ENCODE measurements at regions not wholly inside any gene's neighbourhood (a gene's known extent, or its start where the extent isn't known, plus 50 kb on each side); places are given as distances from the start of the nearest gene placed in this dataset.

- no peak for DNase-seq (ENCODE audit: low spot score)
These were observed 372.1 kb downstream of the UQCRFS1 start for GRCh38 chr19:28840891-28841290.

- DNase-seq (ENCODE audit: low spot score) = no peak
These were observed 373.5 kb downstream of the UQCRFS1 start for GRCh38 chr19:28839455-28839854.

DNA sequence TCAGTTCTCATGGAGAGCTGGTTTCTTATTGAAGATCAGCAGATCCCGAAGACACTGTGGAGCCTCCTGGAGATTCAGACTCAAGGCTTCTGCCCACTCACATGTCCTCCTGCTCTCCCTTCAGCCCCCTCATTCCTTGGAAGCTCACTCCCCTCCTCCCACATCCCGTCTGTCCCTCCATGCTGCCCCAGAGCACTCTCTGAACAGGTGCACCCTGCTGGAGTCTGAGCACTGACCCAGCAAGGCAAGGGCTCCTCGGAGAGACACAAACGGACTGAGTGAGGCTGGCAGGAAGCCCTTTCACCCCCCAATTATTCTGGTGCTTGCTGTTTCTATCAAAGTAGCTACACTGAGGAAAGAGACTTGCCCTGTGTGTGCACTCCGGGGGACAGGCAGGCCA is 374.0 kb downstream of the UQCRFS1 start:
- DNase-seq (ENCODE audit: low spot score) = no peak

GRCh38 chr19:28836421-28836820 is 376.5 kb downstream of the UQCRFS1 start:
- no peak for DNase-seq (ENCODE audit: low spot score)

DNA sequence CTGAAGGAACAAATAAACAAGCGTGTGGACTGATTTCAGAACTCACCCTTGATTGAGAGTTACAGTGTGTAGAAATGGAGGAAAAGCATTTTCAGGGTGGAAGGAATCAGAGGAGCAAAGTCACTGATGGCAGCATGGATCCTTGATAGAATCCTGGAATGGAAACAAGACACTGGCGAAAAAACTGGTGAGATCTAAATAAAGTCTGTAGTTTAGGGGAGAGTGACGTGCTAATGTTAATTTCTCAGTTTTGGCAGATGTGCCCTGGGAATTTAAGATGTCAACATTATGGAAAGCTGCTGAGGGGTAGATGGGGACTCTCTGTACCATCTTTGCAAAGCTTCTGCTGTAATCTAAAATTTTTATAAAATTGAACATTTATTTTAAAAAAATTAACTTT is 378.0 kb downstream of the UQCRFS1 start:
- DNase-seq (ENCODE audit: low spot score) = no peak

DNA sequence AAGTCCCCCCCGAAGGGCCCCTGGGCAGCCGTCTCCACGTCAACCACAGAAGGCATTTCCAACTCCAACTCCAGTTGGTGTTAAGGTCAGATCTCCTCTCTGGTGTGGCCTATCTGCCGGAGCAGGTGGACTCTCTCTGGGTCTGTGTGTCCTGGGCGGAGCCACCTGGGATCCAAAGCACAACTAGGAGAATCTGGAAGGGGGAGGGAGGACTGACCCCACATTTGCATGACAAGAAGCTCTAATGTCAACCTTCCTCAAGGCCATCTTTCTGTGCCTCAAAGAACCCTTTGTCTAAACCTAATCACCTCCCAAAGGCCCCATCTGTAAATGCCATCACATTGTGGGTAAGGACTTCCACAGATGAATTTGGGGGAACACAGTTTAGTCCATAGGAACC is 381.5 kb downstream of the UQCRFS1 start:
- DNase-seq (ENCODE audit: low spot score) = no peak

- peak; percentile 4 for DNase-seq (ENCODE audit: low spot score)
These were observed 383.2 kb downstream of the UQCRFS1 start for GRCh38 chr19:28829762-28830161.

DNA sequence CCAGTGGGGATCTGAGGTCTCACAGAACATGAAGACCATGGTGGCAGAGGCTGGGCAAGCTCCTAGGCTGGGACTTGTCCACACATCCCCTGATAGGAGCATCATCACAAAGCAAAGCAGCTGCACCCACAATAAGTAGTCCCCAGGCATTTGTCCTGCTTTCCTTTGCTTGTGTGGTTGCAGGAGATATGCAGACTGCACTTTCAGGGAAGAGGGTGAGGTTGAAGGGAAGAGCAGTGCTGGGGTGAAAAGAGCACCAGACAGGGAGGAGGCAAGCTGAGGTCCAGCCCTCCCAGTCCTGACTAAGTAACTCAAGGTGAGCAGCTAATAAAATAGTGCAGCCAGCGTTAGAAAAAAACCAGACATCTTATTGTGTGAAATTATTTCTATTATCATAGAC is 383.6 kb downstream of the UQCRFS1 start:
- DNase-seq (ENCODE audit: low spot score) = no peak

DNA sequence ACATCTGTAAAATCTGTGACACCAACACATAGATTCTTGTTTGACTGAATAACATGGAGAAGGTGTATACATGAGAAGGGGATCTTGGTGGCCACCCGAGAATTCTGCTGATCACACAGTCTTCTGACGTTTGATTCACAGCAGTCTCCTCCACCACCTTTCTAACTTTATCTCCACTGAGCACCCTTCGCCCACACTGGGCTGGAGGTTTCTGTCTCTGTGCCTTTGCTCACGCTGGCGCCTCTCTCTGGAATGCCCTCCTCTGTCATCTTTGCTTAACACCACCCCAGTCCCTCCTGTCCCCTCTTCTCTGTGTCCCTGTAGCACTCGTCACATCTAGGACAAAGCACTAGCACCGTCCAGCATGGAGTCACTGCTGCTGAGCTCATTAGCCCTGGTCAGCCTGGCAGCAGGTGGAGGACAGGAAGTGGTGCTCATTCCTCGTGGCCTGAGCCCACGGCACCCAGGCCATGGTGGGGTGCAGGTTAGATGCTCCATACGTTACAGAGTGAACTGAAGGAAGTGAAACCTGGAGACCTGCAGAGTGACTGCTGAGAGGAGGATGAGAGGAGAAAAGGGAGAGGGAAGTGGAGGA is 384.6 kb downstream of the UQCRFS1 start:
- no peak for DNase-seq (ENCODE audit: low spot score)

DNA sequence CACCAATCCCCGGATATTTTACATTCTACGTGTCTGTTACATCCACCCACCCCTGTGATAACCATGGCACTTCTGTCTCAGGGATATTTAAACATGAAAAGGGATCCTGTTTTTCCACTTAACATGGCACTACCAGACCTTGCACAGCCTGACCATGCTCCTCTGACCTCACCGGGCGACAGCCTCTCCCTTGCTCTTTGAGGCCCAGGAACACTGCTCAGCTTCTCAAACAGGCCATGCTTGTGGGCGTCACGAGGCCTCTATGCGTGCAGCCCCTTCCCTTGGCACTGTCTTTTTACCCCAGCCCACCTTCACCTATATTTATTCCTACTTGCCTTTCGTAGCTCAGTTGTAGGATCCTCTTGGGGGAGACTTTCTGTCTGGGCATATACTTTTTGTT is 385.6 kb downstream of the UQCRFS1 start:
- no peak for DNase-seq (ENCODE audit: low spot score)

DNA sequence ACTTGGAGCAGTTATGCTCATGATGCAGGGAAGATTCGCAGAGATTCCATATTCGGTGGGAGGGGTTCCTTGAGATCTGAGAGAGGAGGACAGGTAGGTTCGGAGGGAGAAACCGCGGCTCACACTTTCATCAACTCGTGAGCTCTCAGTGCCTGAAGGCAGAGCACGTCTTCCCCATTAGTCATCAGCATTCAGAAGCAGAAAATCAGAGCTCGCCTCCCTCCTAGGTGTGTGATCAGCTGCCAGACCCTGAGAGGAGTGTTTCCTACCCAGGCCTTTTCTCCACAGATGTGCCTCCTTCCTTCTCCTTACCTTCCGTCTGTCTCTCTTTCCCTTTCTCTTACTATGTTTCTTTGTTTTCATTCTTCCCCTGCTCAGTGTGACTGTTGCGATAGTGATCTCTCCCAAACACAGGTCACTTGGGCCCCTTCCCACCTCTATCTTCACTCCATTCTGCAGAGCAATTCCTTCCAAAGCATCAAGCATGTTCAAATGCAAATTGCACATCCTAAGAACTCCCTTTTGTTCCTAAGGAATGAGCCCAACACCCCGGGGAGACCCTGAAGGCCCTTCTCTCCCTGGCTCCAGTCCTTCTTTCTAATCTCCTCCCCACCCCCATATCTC is 389.5 kb downstream of the UQCRFS1 start:
- no peak for DNase-seq (ENCODE audit: low spot score)

GRCh38 chr19:28820289-28820688 is 392.7 kb downstream of the UQCRFS1 start:
- no peak for DNase-seq (ENCODE audit: low spot score)

GRCh38 chr19:28815257-28815656 is 397.7 kb downstream of the UQCRFS1 start:
- no peak for DNase-seq (ENCODE audit: low spot score)

GRCh38 chr19:28794301-28794700 is 418.6 kb downstream of the UQCRFS1 start:
- DNase-seq (ENCODE audit: low spot score) = no peak

DNA sequence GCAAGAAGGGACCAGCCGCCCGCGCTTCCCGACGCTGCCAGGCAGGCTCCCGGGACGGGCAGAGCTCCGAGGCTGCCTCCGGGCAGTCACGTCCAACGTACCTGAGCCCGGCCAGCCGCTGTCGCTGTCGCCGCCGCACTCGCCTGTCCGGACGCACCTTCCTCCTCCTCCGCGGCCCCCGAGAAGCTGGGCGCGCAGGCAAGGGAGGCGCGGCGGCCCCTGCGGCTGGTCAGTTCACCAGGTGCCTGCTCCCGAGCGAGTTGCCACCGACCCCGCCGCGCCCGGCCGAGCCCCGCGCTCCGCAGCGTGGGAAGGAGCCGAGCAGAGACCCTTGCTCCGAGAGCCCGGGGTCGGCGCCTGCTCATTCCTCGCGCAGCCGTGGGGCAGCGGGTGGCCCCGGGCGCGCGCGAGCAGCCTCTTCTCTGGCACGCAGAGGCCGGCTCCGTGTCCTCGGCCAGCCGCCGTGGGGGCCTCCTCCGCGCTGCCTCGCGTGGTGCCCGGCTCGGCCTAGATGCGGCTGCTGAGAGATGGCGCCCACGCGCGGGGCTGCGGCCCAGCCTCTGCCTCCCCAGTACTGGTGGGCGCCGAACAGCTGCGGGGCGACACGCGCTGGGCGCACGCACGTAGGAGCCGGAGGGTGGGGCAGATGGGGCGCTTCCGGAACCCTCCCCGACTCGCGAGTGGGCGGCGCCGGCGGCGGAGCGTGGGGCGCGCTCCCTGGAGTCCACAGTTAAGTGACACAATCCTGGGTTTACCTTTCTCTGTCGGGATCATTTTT is 419.4 kb downstream of the UQCRFS1 start:
- DNase-seq (ENCODE audit: low spot score) = no peak

GRCh38 chr19:28785971-28786370 is 427.0 kb downstream of the UQCRFS1 start:
- no peak for DNase-seq (ENCODE audit: low spot score)

DNA sequence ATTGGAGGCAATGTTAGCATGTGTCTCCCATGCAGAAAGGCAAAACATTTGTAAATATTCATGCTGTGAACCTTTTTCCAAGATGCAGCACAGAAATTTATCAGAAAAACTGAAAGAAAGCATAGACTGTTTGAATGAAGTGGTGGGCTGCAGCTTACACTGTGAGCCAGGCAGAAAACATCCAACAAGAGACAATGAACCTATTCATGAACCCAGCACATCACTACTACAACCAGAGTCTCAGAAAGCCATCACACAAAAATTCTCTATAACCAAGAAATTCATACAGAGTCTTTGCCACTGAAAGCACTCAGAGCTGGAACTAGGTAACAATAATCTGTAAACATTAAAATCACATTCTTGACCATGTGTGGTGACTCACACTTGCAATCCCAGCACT is 448.9 kb downstream of the UQCRFS1 start:
- no peak for DNase-seq (ENCODE audit: low spot score)

DNA sequence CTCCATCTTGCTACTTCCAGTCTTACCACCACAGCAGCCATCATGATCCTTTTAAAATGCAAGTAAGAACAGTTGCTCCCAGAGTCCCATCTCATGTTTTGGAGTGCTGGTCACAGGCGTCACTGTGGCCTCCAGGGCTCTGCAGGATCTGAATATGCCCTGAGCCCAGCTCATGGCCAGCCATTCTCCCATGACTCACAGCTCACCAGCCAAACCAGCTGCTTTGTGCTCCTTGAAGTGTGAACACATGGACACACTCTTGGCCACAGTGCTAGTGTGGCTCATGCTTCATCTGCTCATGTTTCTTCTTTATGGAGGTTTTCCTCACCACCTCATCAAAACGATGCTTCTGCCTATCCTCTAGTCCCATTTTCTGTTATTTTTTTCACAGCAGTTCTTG is 466.5 kb downstream of the UQCRFS1 start:
- no peak for DNase-seq (ENCODE audit: low spot score)

- DNase-seq (ENCODE audit: low spot score) = no peak
These were observed 468.0 kb downstream of the UQCRFS1 start for GRCh38 chr19:28744943-28745342.

GRCh38 chr19:28744014-28744413 is 468.9 kb downstream of the UQCRFS1 start:
- DNase-seq (ENCODE audit: low spot score) = no peak

GRCh38 chr19:28737021-28737895 is 475.7 kb downstream of the UQCRFS1 start:
- DNase-seq (ENCODE audit: low spot score) = peak; percentile 43

DNA sequence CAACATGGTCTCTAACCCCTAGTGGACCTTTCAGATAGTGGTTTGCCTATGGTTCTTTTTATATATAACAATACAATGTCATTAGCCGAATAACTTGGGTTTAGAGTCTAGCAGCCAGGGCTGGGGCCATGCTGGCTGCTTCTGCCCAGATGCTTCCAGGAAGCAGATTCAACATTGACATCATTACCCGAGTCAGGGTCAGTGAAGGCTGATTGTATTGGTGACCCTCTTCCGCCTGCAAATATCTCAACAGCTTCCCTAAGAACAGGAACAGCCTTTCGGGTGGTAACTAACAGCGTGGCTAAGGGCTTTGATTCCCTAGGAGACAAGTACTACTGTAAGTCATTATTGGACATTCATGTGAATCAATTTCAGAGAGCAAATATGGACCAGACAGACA is 476.4 kb downstream of the UQCRFS1 start:
- DNase-seq (ENCODE audit: low spot score) = no peak

Measured in globus pallidus (tissue), 1 donor.